ENCODE measurements at regions not wholly inside any gene's neighbourhood (a gene's known extent, or its start where the extent isn't known, plus 50 kb on each side); places are given as distances from the start of the nearest gene placed in this dataset.

DNA sequence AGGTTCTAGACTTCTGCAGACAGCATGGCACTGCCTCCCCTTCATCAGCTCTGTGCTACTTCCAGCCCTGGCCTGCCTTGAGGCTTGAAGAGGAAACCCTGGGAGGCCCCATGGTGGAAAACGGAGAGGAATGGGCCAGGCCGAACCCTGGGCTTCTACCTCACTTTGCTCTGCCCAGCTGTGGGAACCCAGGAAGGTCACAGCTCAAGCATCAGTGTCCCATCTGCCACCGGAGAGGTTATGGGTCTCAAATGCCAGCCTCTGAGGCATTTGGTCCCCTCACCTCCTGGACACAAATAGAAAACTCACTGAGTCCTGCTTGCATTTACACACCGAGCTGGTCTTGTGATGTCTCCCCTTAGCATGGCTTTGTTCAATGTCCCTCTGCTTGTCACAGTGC lies 80.1 kb upstream of the ALDH1B1 start:
- no peak for DNase-seq

DNA sequence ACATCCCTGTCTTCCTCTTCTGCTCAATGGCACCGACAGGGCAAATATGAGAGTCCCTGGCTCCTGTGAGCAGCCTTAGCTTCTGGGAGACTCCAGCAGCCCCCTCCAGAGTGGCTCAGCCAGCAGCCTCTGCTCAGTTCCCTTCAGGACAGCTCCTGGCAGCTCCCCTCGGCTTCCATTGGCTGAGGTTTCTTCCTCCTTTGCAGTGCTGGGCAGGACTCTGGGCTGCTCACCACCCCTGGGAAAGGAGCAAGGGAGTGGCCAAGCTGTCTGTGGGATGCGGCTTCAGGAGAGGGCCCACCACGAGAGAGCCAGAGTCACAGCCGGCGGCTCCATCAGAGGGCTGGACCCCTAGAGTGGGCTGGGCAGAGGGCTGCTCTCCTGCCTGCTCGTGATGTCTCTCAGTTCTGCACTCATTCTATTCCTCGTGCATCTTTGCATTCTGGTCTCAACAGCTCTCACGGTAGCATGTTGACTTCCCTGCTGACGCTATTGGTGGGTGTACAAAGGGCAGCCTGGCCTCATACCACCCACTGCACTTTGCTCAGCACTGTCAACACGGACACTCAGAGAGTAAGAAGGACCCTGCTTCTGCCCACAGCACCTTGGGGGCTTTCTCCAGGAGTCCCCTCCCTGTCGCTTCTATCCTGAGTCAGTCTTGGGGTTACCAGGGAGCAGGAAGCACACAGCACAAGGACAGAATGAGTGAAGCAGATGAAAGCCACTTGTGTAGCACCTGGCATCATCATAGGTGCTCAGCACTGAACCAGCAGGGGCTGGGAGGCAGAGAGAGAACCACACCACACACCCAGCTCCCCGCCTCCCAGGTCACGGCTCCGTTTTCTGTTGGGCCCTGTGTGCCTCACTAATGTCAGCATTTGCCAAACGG lies 80.9 kb upstream of the ALDH1B1 start:
- DNase-seq, result no peak

DNA sequence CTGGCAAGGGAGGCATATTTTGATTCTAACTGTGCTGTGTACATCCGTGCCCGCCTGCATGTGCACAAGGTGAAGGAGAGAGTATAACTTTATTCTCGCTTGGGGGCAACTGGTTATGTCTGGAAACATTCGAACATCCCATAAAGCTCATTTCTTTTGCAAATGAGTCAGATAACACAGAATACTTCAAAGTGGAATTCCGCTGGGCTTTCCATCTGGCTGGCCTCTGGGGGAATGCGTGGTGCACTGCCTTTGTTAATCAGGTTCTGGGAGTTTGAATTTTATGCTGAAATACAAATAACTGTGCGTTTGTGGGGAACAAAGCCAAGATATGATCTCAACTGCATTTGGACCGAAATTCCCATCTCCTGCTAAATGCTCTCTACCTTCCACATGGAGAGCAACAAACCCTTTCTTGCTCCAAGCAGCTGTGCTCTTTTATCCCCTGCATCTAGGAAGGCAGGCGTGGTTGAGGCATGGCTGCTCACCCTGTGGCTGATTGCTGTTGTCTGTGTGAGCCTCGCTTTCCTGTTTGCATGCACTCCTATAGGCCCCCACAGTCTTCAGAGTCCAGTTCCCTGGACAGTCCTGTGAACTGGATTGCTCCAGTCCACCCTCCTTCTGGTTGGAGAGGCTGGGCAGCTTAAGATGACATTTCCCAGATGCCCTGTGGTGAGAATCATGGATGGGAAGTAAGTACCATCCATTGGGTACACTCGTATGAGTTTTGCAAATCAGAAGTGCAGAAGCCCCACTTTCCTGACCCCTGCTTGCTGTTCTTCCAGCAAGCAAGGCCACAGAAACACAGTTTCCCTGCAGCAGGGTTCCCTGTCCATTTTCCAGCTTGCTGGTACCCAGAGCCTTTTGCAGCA lies 82.9 kb upstream of the ALDH1B1 start:
- no peak for DNase-seq

GRCh38 chr9:38308136-38308535 lies 84.4 kb upstream of the ALDH1B1 start:
- DNase-seq, result no peak

DNA sequence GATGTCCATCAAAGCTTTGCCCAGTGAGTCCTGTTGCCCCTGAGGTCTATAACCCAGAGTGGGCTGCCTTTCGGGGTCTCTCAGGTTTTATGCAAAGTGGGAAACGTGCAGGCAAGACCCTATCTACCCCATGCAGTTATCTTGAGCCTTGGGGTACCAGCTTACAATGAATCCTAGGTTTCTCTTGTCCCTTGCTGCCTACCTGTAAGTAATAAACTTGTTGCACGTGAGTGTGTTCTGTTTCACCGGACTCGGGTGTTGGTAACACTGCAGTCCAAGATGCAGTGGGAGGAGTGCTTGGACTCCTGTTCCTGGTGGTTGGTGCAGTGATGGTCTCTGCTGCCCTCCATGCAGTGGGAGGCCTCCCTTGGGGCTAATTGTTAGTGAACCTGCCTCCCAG lies 85.6 kb upstream of the ALDH1B1 start:
- DNase-seq, result no peak

- DNase-seq, result no peak
Measured at GRCh38 chr9:38305582-38305981, 86.9 kb upstream of the ALDH1B1 start.

- DNase-seq, result no peak
Measured at GRCh38 chr9:38301376-38302106, 91.0 kb upstream of the ALDH1B1 start.

GRCh38 chr9:38299856-38300255 lies 92.6 kb upstream of the ALDH1B1 start:
- no peak for DNase-seq

DNA sequence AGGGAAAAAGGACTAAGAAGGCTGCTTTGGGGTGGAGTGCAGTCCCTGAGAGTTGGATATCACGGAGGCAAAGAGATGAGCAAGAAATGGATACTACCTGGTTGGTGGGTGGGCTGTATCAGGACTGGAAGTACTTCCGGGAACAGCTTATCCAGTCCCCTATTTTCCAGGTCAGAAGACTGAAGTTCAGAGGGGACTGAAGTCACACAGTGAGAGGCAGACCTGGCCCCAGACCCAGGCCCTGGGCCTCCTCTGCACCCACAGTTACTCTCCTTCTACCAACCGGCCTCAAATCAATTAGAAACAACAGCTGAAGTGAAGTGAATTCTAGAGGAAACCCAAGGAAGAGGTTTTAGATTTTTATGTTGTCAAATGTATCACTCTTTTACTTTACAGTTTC lies 93.6 kb upstream of the ALDH1B1 start:
- DNase-seq, result no peak

GRCh38 chr9:38298503-38298902 lies 94.0 kb upstream of the ALDH1B1 start:
- DNase-seq, result no peak

GRCh38 chr9:38296807-38297206 lies 95.7 kb upstream of the ALDH1B1 start:
- DNase-seq, result no peak

DNA sequence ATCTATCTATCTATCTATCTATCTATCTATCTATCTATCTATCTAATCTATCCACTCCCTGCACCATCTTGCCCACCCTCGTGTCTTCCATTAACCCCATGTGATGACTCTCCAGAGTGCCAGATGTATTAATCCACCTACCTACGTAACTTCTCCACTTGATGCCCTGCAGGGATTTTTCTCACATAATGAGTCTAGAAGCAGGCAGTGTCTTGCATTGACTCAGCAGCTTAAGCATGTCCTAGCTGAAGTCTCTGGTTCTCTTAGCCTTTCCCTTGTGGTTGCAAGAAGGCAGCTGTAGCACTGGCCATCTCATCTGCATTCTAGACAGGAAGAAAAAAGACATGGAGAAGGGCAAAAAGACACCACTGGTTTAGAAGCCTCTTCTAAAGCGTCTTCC lies 96.7 kb upstream of the ALDH1B1 start:
- DNase-seq, result no peak

DNA sequence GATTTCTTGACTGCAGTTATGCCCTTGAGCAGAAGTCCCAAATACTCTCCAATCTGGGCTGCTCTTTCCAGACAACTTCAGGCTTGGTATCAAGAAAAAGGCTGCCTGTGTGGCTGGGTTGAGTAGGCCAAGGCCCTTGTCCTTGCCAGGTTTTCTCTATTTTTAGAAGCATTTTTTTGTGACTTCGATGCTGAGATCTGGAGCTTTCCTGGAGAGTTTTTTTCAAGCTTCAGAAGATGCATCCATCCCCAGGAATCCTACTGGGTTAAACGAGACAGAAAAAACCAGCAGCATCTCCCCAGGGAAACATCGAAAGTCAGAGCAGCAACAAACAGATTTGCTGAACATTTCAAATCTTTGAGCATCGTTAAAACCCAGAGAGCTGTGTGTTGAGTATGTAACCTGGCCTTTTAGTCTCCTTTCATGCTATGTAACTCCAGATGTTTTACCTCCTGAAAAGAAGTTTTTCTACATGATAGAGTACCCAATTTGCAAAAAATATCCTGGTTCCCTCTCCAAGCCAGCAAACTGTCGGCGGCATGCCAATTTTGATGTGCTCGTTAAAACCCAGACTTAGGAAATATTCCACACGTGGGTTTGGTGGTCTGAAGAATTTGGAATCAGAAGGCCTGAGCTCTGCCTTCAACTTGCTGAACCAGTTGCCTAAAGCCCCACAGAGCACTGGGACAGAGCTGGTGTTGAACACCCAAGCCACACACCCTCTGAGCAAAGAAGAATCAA lies 98.1 kb upstream of the ALDH1B1 start:
- no peak for DNase-seq

- DNase-seq, result no peak
Measured at GRCh38 chr9:38293022-38293421, 99.5 kb upstream of the ALDH1B1 start.

- no peak for DNase-seq
Measured at GRCh38 chr9:38292480-38292879, 100.0 kb upstream of the ALDH1B1 start.

GRCh38 chr9:38289866-38290245 lies 102.6 kb upstream of the ALDH1B1 start:
- DNase-seq, result no peak

GRCh38 chr9:38289236-38289865 lies 103.2 kb upstream of the ALDH1B1 start:
- no peak for DNase-seq

DNA sequence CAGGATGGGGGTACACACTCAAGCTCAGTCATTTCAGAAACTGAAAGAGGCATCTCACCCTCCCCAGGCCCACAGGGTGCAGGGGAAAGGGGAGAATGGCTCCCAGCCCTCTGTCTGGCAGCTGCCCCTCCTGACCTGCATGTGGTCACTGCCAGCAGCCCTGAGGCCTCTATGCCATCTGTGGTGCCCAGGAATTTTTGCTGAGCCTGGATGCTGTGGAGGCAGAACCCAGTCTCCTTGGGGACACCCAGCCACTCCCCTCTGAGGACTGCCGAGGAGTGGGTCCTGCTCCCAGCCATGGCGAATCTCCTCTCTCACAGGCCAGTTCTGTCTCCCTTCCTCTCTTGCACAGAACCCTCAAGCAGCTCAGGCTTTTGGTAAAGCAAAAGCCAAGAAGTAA lies 104.0 kb upstream of the ALDH1B1 start:
- no peak for DNase-seq

DNA sequence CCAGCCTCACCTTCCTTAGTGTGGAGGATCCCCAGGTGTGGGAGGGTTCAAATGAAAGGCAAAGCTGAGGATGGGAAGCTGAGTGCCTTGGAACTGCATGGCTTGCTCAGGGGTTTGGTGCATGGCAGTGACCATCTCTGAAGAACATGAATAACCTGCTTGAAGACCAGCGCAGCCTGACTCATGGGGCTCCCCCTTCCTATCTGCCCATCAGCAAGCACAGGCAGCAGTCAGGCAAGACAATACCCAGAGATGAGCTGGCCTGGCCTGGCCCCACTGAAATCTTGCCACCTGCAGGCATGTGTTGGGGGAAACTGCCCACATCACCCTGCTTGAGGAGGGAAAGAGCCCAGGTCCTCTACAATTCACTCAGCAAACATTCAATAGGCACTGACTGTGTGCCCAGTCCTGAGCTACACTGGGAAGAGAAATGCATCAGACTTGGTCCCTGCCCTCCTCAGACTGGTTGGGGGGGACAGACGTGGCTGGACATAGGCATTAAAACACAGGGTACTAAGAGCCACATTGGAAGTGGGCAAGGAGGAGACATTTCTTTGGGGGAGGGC lies 105.0 kb upstream of the ALDH1B1 start:
- no peak for DNase-seq

DNA sequence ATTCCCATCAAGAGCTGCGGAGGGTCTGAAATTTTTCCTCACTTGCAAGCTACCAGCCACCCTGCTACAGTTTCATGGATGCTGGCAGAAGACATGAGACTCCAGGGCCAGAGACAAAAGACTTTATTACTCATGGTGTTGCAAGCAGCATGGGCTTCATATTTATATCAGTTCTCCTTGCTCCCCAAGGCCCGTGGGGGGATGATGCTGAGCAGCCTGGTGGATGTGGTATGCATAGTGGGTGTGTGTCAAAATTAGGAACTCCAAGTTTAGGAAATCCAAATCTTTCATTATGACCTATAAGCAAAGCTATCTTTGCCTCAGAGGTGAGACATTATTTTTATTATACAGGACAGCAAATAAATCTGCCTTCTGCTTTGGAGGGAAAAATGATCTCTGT lies 105.7 kb upstream of the ALDH1B1 start:
- no peak for DNase-seq

DNA sequence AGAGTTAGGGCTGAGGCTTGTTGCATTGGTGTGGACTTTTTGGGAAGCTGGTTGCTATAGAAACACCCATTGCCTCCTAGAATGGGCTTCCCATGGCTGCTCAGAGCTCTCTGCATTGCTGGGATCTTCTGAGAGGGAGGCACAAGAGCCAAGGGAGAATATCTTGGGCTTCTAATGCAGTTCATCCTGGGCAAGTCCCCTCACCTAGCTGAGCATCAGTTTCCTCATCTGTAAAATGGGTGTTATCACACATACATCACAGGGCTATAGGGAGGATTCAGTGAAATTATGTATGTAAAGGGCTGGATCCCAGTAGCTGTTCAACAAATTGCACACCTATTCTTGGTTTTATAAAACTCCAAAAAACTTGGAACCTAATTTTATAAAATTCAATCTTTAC lies 106.1 kb upstream of the ALDH1B1 start:
- DNase-seq, result no peak

GRCh38 chr9:38285236-38285635 lies 107.3 kb upstream of the ALDH1B1 start:
- DNase-seq, result no peak
